SK-N-SH treated with all-trans-retinoic acid at 6 μM for 48 hours (cell line): ENCODE measurements at regions not wholly inside any gene's neighbourhood (a gene's known extent, or its start where the extent isn't known, plus 50 kb on each side); places are given as distances from the start of the nearest gene placed in this dataset.

Experiments
- CREB5 ChIP-seq: fragments of 250-450 bp; sonication (Bioruptor Pico); IDR thresholded peaks from 2 replicates; pipeline ENCODE4 v1.5.1; 2020; ENCODE audit warnings: low read depth, mild to moderate bottlenecking, moderate library complexity
- CSDC2 ChIP-seq: fragments of 250-450 bp; sonication (Bioruptor Pico); IDR thresholded peaks from 2 replicates; pipeline ENCODE4 v1.5.0; 2020; ENCODE audit warnings: mild to moderate bottlenecking, moderate library complexity
- OSR1 ChIP-seq: fragments of 250-450 bp; sonication (Bioruptor Pico); IDR thresholded peaks from 2 replicates; pipeline ENCODE4 v1.8.0; 2022; ENCODE audit warnings: moderate library complexity, mild to moderate bottlenecking, inconsistent platforms

- no peak for TF ChIP-seq CREB5 (CRISPR knock-in tag)
- TF ChIP-seq CSDC2, result no peak
- no peak for TF ChIP-seq OSR1 (CRISPR knock-in tag)
Measured at GRCh38 chr12:58465418-58465817, 454.9 kb downstream of the LRIG3 start.
